Type B pancreatic cell (in vitro differentiated cells): ENCODE measurements at regions not wholly inside any gene's neighbourhood (a gene's known extent, or its start where the extent isn't known, plus 50 kb on each side); places are given as distances from the start of the nearest gene placed in this dataset.

Experiments used
- DNase-seq: peaks from one replicate; pipeline ENCODE4 v3.0.0; 2021; ENCODE audit warnings: mixed read lengths; ENCODE audit not compliant: unreplicated experiment; ENCODE audit errors: extremely low spot score
- H3K27ac Mint-ChIP-seq: 2 replicates; pipeline ENCODE4 v1.8.0; 2021; ENCODE audit warnings: mild to moderate bottlenecking, mixed read lengths
- H3K27me3 Mint-ChIP-seq: 2 replicates; pipeline ENCODE4 v1.8.0; 2021; ENCODE audit warnings: mixed read lengths
- H3K36me3 Mint-ChIP-seq: 2 replicates; pipeline ENCODE4 v1.8.0; 2021; ENCODE audit warnings: mixed read lengths
- H3K4me1 Mint-ChIP-seq: one replicate; pipeline ENCODE4 v1.8.0; 2021; ENCODE audit warnings: mixed read lengths; ENCODE audit not compliant: unreplicated experiment
- H3K4me3 Mint-ChIP-seq: 2 replicates; pipeline ENCODE4 v1.8.0; 2021; ENCODE audit warnings: mild to moderate bottlenecking, mixed read lengths
- H3K9me3 Mint-ChIP-seq: 2 replicates; pipeline ENCODE4 v1.8.0; 2021; ENCODE audit warnings: mixed read lengths
- CTCF ChIP-seq: fragments of 200-600 bp; sonication (generic); conservative IDR thresholded peaks from 2 replicates; pipeline ENCODE4 v1.5.0; 2021; ENCODE audit warnings: antibody characterized with exemption, mild to moderate bottlenecking

- Mint-ChIP-seq H3K9me3 (no peaks in the 10 kb centered on the region), H3K4me3 (no peak overlapping the region), H3K27ac (no peak overlapping the region), H3K27me3 (no peaks in the 10 kb centered on the region), H3K4me1 (no peaks in the 10 kb centered on the region), H3K36me3 (no peaks in the 10 kb centered on the region)
- TF ChIP-seq CTCF = no peak
- no peak for DNase-seq
Measured at GRCh38 chr5:38031304-38031703, 191.5 kb upstream of the GDNF start.

GRCh38 chr5:38029397-38030065 is 189.7 kb upstream of the GDNF start:
- Mint-ChIP-seq H3K4me3 (peak overlapping the region; percentile 49), H3K27me3 (no peaks in the 10 kb centered on the region), H3K36me3 (no peaks in the 10 kb centered on the region), H3K27ac (peak overlapping the region; percentile 40), H3K4me1 (no peaks in the 10 kb centered on the region), H3K9me3 (no peaks in the 10 kb centered on the region)
- no peak for TF ChIP-seq CTCF
- no peak for DNase-seq

- peaks cover 5% of the 10 kb centered on the region for H3K4me1 Mint-ChIP-seq
- no peak for DNase-seq
- no peak overlapping the region for H3K4me3 Mint-ChIP-seq
- no peaks in the 10 kb centered on the region for H3K9me3 Mint-ChIP-seq
- H3K27ac Mint-ChIP-seq = no peak overlapping the region
- peak; percentile 60 for TF ChIP-seq CTCF
- H3K27me3 Mint-ChIP-seq = peaks cover 5% of the 10 kb centered on the region
- no peaks in the 10 kb centered on the region for H3K36me3 Mint-ChIP-seq
Measured at GRCh38 chr5:38023799-38024198, 184.0 kb upstream of the GDNF start.

- Mint-ChIP-seq H3K4me1 (peaks cover 5% of the 10 kb centered on the region), H3K4me3 (no peak overlapping the region), H3K27me3 (peaks cover 5% of the 10 kb centered on the region), H3K9me3 (no peaks in the 10 kb centered on the region), H3K27ac (no peak overlapping the region), H3K36me3 (no peaks in the 10 kb centered on the region)
- DNase-seq = no peak
- no peak for TF ChIP-seq CTCF
Measured at GRCh38 chr5:38023371-38023770, 183.5 kb upstream of the GDNF start.

GRCh38 chr5:38022631-38023030 is 182.8 kb upstream of the GDNF start:
- Mint-ChIP-seq H3K4me1 (peaks cover 11% of the 10 kb centered on the region), H3K27me3 (peaks cover 5% of the 10 kb centered on the region), H3K27ac (no peak overlapping the region), H3K36me3 (no peaks in the 10 kb centered on the region), H3K9me3 (no peaks in the 10 kb centered on the region), H3K4me3 (no peak overlapping the region)
- TF ChIP-seq CTCF = no peak
- DNase-seq = no peak

GRCh38 chr5:38018016-38018415 is 178.2 kb upstream of the GDNF start:
- no peak overlapping the region for H3K27ac Mint-ChIP-seq

More at GRCh38 chr5:38018016-38018415, 178.2 kb upstream of the GDNF start:
- H3K4me3 Mint-ChIP-seq = no peak overlapping the region
- H3K9me3 Mint-ChIP-seq = no peaks in the 10 kb centered on the region
- TF ChIP-seq CTCF = no peak
- H3K36me3 Mint-ChIP-seq = no peaks in the 10 kb centered on the region
- peaks cover 16% of the 10 kb centered on the region for H3K4me1 Mint-ChIP-seq
- H3K27me3 Mint-ChIP-seq = peaks cover 9% of the 10 kb centered on the region
- DNase-seq = no peak
